ENCODE measurements at regions not wholly inside any gene's neighbourhood (a gene's known extent, or its start where the extent isn't known, plus 50 kb on each side); places are given as distances from the start of the nearest gene placed in this dataset.

- TF ChIP-seq MAX (IDR thresholded peaks at IDR 0.05), result no peak
- no peak for TF ChIP-seq HES2 (IDR thresholded peaks at IDR 0.05)
- no peak for TF ChIP-seq EHMT2 (IDR thresholded peaks at IDR 0.05; ENCODE audit: low read depth)
- TF ChIP-seq HOXA7 (CRISPR knock-in tag; IDR thresholded peaks at IDR 0.05), result no peak
- no peak for TF ChIP-seq JUN (IDR thresholded peaks at IDR 0.05)
- no peak for TF ChIP-seq CTCF (IDR thresholded peaks at IDR 0.05)
- no peak for TF ChIP-seq TFCP2L1 (CRISPR knock-in tag; IDR thresholded peaks at IDR 0.05)
- TF ChIP-seq POLR2A (IDR thresholded peaks at IDR 0.05; ENCODE audit: low read length), result no peak
Observed at GRCh38 chr4:110830461-110830860, 207.6 kb upstream of the PITX2 start.
